ENCODE measurements at regions not wholly inside any gene's neighbourhood (a gene's known extent, or its start where the extent isn't known, plus 50 kb on each side); places are given as distances from the start of the nearest gene placed in this dataset.

DNA sequence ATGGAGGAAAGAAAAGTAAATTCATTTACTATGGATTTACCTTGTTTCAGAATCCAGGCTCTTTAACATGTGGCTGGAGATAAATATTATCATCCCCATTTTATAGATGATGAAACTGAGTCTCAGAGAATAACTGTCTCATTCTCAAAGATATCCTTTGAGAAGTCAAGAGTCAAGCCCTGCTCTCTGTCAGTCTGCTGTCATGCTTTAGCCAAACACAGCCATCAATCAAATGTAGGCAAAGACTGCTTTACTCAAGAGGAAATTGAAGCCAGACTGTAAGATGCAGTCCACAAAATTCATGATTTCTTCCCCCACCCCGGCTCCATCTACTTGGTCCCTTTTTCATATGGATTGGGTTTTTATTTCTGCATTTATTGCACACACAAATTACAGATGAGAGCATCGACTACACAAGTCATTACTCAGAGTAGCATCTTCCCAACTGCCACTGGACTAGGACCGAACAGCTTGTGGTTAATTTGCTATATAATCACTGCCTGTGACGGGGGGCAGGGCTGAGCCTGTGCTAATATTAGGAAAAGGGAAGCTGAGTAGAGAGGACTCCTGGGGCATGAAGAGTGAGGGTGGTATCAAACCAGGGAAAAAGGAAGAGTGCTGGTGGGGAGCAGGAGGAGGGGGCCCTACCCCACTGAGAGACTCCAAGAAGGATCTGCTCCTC, 102.7 kb upstream of the TOP1 start:
- intact Hi-C loops (cut with micrococcal nuclease) = no loop called here

DNA sequence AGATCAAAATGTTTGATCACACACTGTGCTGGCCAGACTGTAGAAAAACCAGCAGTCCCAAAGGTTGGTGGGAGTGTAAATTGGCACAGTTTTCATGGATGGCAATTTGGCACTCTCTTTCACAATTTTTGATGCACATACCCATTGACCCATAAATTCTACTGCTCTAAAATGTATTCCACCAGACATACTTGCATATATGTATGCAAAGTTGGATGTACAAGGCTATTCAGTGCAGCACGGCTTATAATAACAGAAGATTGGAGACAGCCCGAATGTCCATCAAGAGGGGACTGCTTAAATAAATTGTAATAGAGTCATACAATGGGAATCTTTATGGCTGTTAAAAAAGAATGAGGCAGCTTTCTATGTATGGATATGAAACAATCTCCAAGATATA, 101.7 kb upstream of the TOP1 start:
- intact Hi-C loops (cut with micrococcal nuclease) = no loop called here

DNA sequence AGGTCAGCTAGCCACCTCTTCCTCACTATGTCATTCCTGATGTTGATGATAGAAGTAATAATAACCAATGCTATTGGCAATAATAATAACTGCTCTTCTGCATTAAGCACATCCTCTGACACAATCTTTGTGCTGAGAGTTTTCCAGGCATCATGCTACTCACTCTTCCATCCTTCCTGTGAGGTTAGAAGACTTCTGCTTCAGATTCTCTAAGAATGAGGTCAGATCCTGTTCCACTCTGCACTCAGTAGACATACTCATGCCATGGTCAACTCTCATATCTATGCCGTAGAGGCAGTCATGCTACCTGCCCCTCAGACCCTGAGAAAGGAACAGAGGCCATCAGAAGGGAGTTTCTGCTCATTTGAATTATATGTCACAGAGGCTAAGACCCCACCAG, 98.1 kb upstream of the TOP1 start:
- intact Hi-C loops (cut with micrococcal nuclease) = no loop called here

DNA sequence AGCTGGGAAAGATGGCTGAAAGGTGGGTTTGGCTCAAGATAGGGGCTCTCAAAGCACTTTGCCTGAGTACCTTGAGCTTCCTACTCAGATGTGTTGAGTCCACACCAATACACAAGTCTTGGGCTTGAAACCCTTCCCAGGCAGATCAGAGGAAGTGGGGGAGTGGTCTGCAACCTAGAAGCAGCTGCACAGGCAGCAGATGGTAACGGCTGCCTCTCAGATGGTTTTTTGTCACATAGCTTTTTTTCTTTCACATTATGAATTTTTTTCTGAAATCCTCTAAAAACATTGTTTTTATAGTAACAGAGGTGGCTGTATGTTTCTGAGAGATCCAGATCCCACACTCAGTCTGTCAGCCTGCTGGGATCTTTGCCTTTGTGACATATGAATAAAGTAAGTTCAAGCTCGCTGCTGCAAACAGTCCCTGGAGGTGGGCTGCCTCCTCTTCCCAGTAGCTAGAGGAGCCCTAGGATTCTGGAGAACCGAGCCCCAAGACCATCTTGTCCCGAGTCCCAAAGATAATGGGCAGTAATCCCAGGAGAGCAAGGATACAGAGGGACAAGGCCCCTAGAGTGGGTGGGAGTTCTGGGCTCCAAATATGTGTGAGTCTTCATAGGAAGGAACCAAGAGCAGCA, 97.1 kb upstream of the TOP1 start:
- intact Hi-C loops (cut with micrococcal nuclease) = no loop called here

- intact Hi-C loops (cut with micrococcal nuclease) = no loop called here
These were observed 96.2 kb upstream of the TOP1 start for GRCh38 chr20:40932436-40932835.

DNA sequence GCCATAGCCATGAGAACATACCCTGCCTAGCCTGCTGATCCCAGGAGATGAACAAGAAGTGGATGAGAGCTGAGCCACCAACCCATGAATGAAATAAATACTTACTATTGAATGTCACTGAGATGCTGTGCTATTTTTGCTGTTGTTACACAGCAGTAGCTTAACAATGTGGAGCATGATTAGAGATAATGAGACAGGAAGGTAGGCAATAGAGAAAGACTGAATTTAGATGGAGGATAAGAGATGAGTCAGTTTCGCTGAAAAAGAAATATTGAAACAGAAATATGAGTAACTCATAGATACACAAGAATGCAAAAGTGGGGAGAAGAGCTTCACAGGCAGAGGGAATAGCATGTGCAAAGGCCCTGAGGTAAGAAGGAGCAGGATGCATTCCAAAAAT, 94.9 kb upstream of the TOP1 start:
- intact Hi-C loops (cut with micrococcal nuclease) = no loop called here

DNA sequence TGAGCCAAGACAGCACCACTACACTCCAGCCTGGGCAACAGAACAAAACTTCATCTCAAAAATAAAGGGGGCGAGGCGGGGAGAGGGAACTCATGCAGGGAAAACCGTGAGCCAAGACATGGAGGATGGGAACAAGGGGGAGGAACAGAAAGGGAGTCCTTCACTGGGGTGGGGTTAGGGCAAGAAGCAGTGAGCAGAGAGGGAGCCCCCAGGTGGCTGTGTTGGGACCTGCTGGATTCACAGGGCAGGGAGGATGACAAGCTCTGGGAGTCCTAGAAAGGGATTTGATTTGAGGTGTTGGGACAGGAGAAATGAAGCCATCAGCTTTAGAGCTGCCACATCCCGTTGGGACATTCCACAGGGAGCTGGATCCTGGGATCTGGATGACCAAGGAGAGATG, 90.6 kb upstream of the TOP1 start:
- intact Hi-C loops (cut with micrococcal nuclease) = no loop called here

DNA sequence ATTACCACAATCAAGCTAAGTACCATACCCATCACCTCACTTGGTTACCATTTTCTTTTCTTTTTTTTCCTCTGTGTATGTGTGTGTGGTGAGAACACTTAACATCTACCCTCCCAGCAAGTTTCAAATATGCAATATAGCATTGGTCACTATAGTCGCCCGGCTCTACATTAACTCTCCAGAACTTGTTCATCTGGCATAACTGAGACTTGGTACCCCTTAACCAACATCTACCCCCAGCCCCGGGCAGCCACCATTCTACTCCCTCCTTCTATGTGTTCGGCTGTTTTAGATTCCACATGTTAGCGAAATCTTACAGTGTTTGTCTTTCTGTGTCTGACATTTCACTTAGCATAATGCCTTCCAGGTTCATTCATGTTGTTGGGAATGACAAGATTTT, 89.0 kb upstream of the TOP1 start:
- intact Hi-C loops (cut with micrococcal nuclease) = no loop called here

- intact Hi-C loops (cut with micrococcal nuclease) = no loop called here
These were observed 87.5 kb upstream of the TOP1 start for GRCh38 chr20:40941133-40941610.

DNA sequence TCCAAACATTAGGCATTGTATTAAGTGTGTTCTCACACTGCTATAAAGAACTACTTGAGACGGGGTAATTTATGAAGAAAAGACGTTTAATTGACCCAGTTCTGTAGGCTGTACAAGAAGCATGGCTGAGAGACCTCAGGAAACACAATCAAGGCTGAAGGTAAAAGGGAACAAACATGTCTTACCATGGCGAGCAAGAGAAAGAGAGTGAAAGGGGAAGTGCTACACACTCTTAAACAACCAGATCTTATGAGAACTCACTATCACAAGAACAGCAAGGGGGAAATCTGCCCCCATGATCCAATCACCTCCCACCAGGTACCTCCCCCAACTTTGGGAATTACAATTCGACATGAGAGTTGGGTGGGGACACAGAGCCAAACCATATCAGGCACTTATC, 86.6 kb upstream of the TOP1 start:
- intact Hi-C loops (cut with micrococcal nuclease) = no loop called here

GRCh38 chr20:40942775-40943174, 85.8 kb upstream of the TOP1 start:
- intact Hi-C loops (cut with micrococcal nuclease) = no loop called here

DNA sequence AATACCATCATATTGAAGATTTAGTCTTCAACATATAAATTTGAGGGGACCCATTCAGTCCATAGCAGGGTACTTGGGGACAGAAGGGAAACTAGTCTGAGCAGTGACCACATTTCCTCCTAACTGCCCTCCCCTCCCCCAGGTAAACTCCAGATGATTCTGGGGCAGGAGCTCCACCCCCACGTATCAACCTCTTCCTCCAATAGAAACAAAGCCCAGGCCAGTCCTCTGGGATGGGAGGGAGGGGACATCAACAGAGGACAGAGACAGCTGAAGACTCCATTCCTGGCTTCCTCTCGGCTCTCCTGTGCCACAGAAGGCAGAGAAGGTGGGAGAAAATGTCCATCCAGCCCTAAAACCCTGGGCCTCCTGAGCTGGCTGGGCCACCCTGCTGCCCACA, 85.0 kb upstream of the TOP1 start:
- intact Hi-C loops (cut with micrococcal nuclease) = no loop called here

GRCh38 chr20:40945189-40945588, 83.4 kb upstream of the TOP1 start:
- intact Hi-C loops (cut with micrococcal nuclease) = no loop called here

- intact Hi-C loops (cut with micrococcal nuclease) = no loop called here
These were observed 82.7 kb upstream of the TOP1 start for GRCh38 chr20:40945754-40946450.

GRCh38 chr20:40946451-40946850, 82.2 kb upstream of the TOP1 start:
- intact Hi-C loops (cut with micrococcal nuclease) = no loop called here

- intact Hi-C loops (cut with micrococcal nuclease) = no loop called here
These were observed 80.0 kb upstream of the TOP1 start for GRCh38 chr20:40948465-40949267.

DNA sequence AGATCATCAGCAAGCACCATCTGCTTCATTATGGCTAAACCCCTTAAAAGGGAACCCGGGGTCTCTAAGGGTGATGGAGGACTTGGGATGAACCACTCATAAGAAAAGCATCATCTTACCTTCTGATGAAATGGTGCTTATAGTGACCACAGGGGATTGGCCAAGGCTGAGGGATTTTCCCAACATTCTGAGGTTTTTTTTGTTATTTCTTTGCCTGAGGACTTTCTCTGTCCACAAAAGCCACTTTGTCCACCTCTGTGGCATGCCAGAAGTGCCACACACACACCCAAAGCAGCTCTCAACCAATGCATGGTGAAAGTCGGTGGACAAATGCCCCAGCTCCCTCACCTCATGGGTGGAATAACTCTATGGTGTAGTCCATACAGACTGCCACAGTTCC, 79.3 kb upstream of the TOP1 start:
- intact Hi-C loops (cut with micrococcal nuclease) = no loop called here

- intact Hi-C loops (cut with micrococcal nuclease) = no loop called here
These were observed 76.5 kb upstream of the TOP1 start for GRCh38 chr20:40952136-40952535.

DNA sequence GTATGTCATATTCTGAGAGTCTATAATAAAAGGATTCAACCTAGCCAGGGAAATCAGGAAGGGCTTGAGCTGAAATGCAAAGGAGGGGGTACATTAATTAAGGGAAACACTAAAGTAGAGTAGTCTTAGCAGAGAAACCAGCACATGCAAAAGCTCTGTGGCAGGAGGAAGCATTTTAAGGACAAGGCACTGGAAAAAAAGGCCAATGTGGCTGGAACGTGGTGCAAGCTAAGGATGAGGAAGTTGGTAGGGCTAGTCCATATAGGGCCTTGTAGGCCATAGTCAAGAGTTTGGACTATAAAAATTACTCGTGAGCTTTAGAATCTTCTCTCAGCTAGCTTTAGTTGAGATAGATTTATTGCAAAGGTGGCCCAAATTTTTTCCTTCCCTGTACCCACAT, 75.2 kb upstream of the TOP1 start:
- intact Hi-C loops (cut with micrococcal nuclease) = no loop called here

DNA sequence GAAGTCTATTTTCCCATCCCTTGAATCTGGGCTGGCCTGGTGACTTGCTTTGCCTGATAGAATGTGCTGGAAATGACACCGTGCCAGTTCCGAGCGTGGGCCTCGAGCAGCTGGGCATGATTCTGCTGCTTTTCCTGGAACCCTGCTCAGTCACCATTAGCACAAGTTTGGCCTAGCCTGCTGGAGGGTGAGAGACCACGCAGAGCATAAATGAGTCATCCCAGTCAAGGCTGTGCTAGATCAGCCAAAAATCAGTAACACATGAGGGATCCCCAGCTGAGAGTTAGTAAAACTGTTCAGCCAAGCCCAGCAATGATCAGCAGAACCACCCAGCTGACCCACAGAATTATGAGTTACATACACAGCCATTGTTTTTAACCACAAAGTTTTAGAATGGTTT, 74.8 kb upstream of the TOP1 start:
- intact Hi-C loops (cut with micrococcal nuclease) = no loop called here

DNA sequence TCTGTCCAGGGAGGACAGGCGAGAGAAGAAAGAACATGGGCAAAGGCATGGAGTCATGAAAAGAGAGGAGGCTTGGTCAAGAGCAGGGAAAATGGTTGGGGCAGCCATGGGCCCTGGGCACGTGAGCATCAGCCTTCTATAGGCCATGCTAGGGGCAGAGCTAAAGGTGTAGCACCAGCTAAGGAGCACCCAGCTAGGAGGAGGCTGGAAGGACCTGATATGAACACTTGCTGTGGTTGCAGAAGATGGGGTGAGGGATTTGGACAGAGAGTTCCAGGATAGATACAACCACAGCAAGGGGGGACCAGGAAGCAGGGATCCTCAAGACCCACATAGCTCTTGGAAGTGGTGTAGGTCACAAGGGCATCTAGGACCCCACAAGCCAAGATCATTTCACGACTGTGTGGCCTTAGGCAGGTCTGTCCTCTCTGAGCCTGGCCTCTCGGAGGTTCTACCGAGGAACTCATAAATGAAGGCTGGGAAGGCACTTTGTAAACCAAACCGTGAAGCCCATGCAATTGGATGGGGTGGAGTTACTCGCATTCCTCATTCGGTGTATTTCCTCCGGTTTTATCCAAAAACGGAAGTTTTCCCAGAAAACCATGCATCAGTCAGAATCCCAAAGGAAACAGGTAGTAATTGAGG, 74.0 kb upstream of the TOP1 start:
- intact Hi-C loops (cut with micrococcal nuclease) = no loop called here

Data from T-helper 2 cell treated with Interferon-gamma antibody and Interleukin-4, amounts not matched to agents 100 ng/mL and 5 ng/mL, for 36 hours (primary cell).